HUES64 (cell line): ENCODE measurements at regions not wholly inside any gene's neighbourhood (a gene's known extent, or its start where the extent isn't known, plus 50 kb on each side); places are given as distances from the start of the nearest gene placed in this dataset.

Experiments
- H3K27ac ChIP-seq: 2 replicates; pipeline ENCODE4 v1.7.0; 2013; ENCODE audit warnings: low read depth, low read length, inconsistent platforms
- H3K27me3 ChIP-seq: 2 replicates; pipeline ENCODE4 v1.6.1; 2013; ENCODE audit warnings: mild to moderate bottlenecking, low read length; ENCODE audit not compliant: insufficient read depth
- H3K36me3 ChIP-seq: 2 replicates; pipeline ENCODE4 v1.6.1; 2013; ENCODE audit warnings: mild to moderate bottlenecking, low read length; ENCODE audit not compliant: insufficient read depth
- H3K4me1 ChIP-seq: 2 replicates; pipeline ENCODE4 v1.6.1; 2013; ENCODE audit warnings: mild to moderate bottlenecking, low read length, moderate library complexity; ENCODE audit not compliant: insufficient read depth
- H3K4me3 ChIP-seq: 2 replicates; pipeline ENCODE4 v1.5.1; 2013; ENCODE audit warnings: mild to moderate bottlenecking, low read length, moderate library complexity
- H3K9ac ChIP-seq: 2 replicates; pipeline ENCODE4 v1.6.1; 2013; ENCODE audit warnings: mild to moderate bottlenecking, low read depth, low read length
- H3K9me3 ChIP-seq: 2 replicates; pipeline ENCODE4 v1.6.1; 2013; ENCODE audit warnings: low read depth, low read length; ENCODE audit not compliant: insufficient read depth
- WGBS: fragments of 150-250, 120-280 bp; methylation state at CpG from one replicate; pipeline ENCODE4 v1.1.7; 2013; ENCODE audit warnings: missing lambda C conversion rate; 5-methylcytosine and 5-hydroxymethylcytosine counted together

DNA sequence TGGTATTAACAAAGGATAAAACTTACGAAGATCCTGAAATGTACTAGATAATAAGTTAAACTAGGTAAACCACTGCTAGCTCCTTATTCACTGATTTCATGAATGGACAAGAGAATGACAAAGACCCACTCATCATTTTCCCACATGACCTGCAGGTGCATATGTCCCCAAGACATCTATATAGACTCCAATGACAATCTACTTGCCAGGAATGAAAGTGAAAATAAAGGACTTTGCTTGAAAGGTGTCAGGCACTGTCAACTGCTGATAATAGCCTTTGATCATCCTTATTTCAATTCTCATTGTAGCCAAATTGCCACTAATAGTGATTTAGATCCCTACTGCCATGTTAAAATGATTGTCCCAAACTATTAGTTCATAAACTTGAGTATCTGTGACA, 321.8 kb downstream of the HACE1 start:
- Histone ChIP-seq H3K27me3 (no peaks in the 10 kb centered on the region), H3K27ac (no peak overlapping the region), H3K36me3 (no peaks in the 10 kb centered on the region), H3K9me3 (no peaks in the 10 kb centered on the region), H3K4me1 (no peaks in the 10 kb centered on the region), H3K4me3 (no peak overlapping the region), H3K9ac (no peak overlapping the region)
- WGBS = no CpG with 5 or more reads among the region's 1 CpG

DNA sequence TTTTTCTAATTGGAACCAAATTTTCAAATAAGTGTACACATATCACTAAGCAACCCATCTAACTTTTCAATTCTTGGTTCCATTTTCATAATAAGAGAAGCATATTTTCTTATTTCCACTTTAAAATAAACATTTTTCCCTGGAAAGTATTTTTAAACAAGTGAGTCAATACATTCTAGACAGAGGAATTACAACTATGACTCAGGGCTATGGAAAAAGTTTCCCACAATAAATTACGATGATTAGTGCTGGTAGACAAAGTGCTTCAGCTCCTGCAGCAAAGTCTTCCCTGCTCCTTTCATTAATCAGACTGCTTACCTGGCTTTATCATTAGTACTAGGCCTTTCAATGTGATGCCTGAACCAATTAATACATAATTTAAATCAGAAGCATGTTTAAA, 322.5 kb downstream of the HACE1 start:
- no peaks in the 10 kb centered on the region for H3K36me3 ChIP-seq
- H3K4me3 ChIP-seq = no peak overlapping the region
- 100% methylated on average over 1 of the region's 1 CpG for WGBS
- no peak overlapping the region for H3K27ac ChIP-seq
- no peaks in the 10 kb centered on the region for H3K27me3 ChIP-seq
- H3K4me1 ChIP-seq = no peaks in the 10 kb centered on the region
- H3K9me3 ChIP-seq = no peaks in the 10 kb centered on the region
- H3K9ac ChIP-seq = no peak overlapping the region

DNA sequence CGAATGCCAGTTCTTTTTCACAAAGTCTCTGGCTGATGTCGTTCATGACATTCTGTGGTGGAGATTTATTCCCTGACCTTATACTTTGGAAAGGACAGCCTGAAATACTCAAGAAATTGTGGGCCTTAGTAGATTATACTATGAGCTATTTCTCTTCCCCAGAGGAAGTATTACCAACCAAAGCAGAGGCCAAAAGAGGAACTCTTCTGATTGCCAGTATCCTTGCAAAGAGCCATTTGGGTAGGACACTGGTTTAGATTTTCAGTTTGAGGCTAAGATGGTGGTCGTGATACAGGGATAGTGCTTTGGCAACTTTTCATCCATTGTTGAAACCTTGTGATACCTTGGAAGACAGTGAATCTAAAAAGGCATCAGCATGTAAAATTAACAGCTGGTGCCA, 327.3 kb downstream of the HACE1 start:
- Histone ChIP-seq H3K36me3 (no peaks in the 10 kb centered on the region), H3K27me3 (no peaks in the 10 kb centered on the region), H3K9me3 (no peaks in the 10 kb centered on the region), H3K4me3 (no peak overlapping the region), H3K4me1 (no peaks in the 10 kb centered on the region), H3K9ac (no peak overlapping the region), H3K27ac (no peak overlapping the region)
- 92% methylated on average over 3 of the region's 3 CpGs for WGBS

DNA sequence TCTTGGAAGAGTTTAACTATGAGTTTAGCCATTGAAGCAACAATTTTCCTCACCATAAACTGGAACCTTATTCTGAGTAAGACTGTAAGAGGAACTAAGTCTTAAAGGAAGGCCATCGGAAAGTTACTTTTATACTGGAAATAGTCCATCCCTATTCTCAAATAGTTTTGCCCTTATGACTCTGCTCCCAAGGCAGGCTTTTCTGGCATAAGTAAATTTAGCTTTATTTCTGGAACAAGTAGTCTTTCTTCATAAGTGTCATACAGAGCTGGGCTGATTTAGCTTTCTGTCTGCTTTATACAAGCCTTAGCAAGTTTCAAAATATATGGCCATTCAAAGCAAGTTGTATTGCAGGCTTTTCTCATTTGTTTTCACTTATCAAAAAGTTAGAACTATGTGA, 328.1 kb downstream of the HACE1 start:
- H3K9ac ChIP-seq = no peak overlapping the region
- no peaks in the 10 kb centered on the region for H3K27me3 ChIP-seq
- no peak overlapping the region for H3K27ac ChIP-seq
- H3K4me3 ChIP-seq = no peak overlapping the region
- H3K36me3 ChIP-seq = no peaks in the 10 kb centered on the region
- no peaks in the 10 kb centered on the region for H3K9me3 ChIP-seq
- 100% methylated on average over 1 of the region's 1 CpG for WGBS
- no peaks in the 10 kb centered on the region for H3K4me1 ChIP-seq

DNA sequence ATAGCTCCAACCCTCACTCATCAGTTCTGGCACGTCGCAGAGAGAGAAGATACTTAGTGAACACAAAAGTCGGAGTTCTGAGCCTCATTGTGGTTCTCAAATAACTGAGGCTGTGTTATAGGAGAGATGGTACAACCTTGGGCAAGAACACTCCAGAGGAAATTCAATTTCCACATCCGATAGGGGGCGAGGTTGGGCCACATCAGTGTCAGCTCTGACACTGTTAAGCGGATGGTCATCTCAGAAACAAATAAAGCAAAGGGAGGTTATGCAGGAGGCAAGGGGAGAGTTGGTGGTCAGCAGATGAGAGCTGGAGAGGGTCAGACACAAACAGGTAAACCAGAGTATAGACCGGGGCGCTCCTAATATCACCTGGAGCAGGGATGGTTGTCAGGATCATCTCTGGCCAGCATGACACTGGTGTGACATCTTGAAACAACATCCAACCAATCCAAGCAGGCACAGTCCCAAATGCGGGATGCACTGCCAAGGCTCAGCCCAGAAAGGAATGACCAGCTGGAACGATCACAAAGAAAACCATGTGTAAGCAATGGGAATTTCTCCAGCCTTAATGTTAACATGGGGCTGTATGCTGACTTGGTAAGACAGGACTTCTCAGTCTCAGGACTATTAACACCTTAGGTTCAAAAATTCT, 331.8 kb downstream of the HACE1 start:
- H3K4me3 ChIP-seq = no peak overlapping the region
- no peak overlapping the region for H3K9ac ChIP-seq
- H3K27me3 ChIP-seq = no peaks in the 10 kb centered on the region
- H3K4me1 ChIP-seq = 0 out of 2 replicates have a peak, but pooled peaks cover 3% of the 10 kb centered on the region
- no peaks in the 10 kb centered on the region for H3K9me3 ChIP-seq
- no peaks in the 10 kb centered on the region for H3K36me3 ChIP-seq
- 74% methylated on average over 10 of the region's 10 CpGs for WGBS
- H3K27ac ChIP-seq = no peak overlapping the region

DNA sequence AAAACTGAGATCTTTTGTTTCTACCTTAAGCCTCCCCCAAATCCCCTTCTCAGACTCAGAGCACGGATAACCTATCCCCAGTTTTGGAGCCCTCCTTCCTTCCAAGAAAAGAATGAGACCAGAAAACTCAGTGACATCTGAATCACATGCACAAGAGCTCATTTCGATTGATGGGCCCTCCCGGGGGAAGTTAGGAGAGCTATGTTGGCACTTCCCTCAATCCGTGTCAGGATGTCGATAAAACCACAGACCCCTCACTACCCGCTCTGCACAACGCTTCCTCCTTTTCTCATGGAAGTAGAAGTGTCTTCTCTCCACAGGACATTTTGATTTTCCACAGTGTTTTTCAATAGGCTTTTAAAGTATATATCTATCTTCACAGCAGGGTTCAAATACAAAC, 332.4 kb downstream of the HACE1 start:
- H3K9ac ChIP-seq = no peak overlapping the region
- 87% methylated on average over 5 of the region's 7 CpGs for WGBS

DNA sequence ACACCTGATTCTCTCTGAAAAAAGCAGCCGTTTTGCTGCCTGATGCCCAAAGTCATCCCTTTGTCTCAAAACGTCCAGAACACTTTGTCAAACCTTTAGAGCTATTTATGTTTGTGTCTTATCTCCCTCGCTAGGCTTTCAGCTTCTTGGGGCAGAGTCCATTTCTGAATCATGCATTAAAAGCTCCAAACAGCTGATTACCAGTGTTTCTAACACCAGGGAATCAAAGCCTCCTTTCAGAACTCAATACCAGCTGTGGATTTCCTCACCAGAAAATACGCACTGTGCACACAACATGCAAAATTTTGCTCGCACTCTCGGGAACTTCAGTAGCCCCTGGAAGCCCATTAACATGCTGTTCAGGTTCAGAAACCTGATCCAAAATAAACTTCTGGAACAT, 333.3 kb downstream of the HACE1 start:
- 82% methylated on average over 6 of the region's 6 CpGs for WGBS
- no peaks in the 10 kb centered on the region for H3K9me3 ChIP-seq
- no peaks in the 10 kb centered on the region for H3K27me3 ChIP-seq
- H3K4me3 ChIP-seq = no peak overlapping the region
- H3K27ac ChIP-seq = no peak overlapping the region
- H3K4me1 ChIP-seq = 0 out of 2 replicates have a peak, but pooled peaks cover 3% of the 10 kb centered on the region
- no peaks in the 10 kb centered on the region for H3K36me3 ChIP-seq
- H3K9ac ChIP-seq = no peak overlapping the region

More for the DNA sequence above, 332.4 kb downstream of the HACE1 start:
- H3K27me3 ChIP-seq = no peaks in the 10 kb centered on the region
- H3K9me3 ChIP-seq = no peaks in the 10 kb centered on the region
- no peak overlapping the region for H3K27ac ChIP-seq
- H3K4me3 ChIP-seq = no peak overlapping the region
- no peaks in the 10 kb centered on the region for H3K36me3 ChIP-seq
- 0 out of 2 replicates have a peak, but pooled peaks cover 3% of the 10 kb centered on the region for H3K4me1 ChIP-seq

DNA sequence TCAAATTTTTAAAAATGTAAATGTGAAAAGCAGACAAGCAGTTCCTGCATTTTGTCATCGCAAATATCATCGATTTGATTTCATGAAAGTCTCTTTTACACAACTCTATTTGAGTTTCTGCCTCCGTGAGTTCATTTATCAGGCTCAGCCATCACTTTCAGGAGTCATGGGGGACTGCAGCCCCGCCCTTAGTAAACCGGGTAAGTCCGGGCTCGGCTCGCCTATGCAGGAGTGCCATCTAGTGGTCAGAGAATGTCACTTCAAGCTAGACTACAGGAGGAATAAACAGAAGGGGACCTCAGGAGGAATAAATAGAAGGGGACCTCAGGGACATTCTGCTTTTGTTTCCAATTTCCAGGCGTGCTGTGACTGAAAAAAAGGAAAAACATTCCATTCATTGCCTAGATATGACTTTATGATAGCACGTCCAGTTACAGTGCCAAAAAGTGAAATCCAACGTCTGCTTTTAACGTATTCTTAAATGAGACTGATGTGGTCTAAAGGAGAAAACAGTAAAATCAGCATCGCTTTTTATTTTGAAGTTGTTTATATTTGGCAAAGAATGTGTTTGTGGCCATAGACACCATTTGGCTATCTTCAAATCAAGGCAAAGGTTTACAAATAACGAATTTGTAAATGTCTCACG, 333.9 kb downstream of the HACE1 start:
- H3K27ac ChIP-seq = no peak overlapping the region
- H3K27me3 ChIP-seq = no peaks in the 10 kb centered on the region
- whole genome bisulfite sequencing = 35% methylated on average over 15 of the region's 15 CpGs
- H3K4me3 ChIP-seq = no peak overlapping the region
- H3K36me3 ChIP-seq = no peaks in the 10 kb centered on the region
- 0 out of 2 replicates have a peak, but pooled peaks cover 3% of the 10 kb centered on the region for H3K4me1 ChIP-seq
- no peaks in the 10 kb centered on the region for H3K9me3 ChIP-seq
- no peak overlapping the region for H3K9ac ChIP-seq

DNA sequence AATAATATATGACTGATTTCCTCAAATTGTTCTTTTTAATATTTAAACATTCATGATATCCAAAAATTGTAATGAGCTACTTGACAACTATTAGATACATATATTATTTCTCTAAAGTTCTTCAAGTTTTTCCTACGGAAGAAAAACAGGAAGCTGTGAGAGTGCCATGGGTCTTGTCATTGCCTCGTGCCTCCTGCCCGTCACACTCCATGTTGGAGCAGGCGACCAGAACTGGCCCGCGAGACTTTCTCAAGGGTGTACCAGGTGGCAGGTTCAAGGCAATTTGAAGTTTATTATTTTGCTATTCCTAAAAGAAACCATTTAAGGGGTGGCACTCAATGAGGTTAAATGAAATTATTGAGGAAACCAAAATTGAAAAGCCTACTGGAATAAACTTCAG, 337.2 kb downstream of the HACE1 start:
- 0 out of 2 replicates have a peak, but pooled peaks cover 3% of the 10 kb centered on the region for H3K4me1 ChIP-seq
- 95% methylated on average over 6 of the region's 6 CpGs for WGBS

DNA sequence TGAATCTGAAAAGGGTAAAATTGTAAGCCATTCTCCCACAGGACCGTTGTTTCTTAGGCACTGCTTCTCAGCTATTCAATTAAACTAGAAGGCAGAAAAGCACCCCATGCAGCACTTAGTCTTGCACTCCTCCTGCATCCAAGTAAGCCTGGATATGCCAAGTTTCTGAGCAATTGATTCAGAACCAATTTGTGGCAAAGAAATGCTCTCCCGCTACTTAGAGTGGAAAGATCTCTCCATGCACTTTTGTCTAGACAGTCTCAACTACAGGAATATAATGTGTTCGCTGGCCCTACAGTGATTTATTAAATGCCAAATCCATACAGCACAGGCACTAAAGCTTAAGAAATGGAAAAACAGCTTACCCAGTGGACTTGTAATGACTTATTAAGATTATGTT, 338.5 kb downstream of the HACE1 start:
- 0 out of 2 replicates have a peak, but pooled peaks cover 3% of the 10 kb centered on the region for H3K4me1 ChIP-seq
- H3K4me3 ChIP-seq = no peak overlapping the region
- WGBS = 95% methylated on average over 3 of the region's 3 CpGs
- H3K27ac ChIP-seq = no peak overlapping the region
- no peaks in the 10 kb centered on the region for H3K9me3 ChIP-seq
- H3K27me3 ChIP-seq = no peaks in the 10 kb centered on the region
- H3K9ac ChIP-seq = no peak overlapping the region
- no peaks in the 10 kb centered on the region for H3K36me3 ChIP-seq

More for the DNA sequence above, 337.2 kb downstream of the HACE1 start:
- Histone ChIP-seq H3K36me3 (no peaks in the 10 kb centered on the region), H3K9me3 (no peaks in the 10 kb centered on the region), H3K27ac (no peak overlapping the region), H3K9ac (no peak overlapping the region), H3K4me3 (no peak overlapping the region), H3K27me3 (no peaks in the 10 kb centered on the region)

DNA sequence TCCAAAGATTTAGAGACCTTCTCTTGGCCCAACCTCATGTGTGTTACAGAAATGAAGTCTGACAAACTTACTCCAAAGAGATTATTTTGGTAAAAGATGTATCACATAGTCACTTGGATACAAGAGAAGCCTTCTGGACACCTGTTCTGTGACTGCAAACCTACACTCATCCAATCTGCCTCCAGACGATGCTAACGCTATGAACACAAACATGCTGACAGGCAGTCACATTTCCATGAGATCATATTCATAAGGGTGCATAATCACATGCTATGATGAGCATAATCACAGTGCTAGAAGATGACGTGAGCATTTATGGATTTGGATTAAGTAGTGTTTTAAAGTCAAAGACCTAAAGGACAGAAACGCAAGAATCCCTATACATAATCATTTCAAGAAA, 340.2 kb downstream of the HACE1 start:
- H3K9me3 ChIP-seq = no peaks in the 10 kb centered on the region
- WGBS = 94% methylated on average over 3 of the region's 4 CpGs
- H3K27me3 ChIP-seq = no peaks in the 10 kb centered on the region
- no peak overlapping the region for H3K27ac ChIP-seq
- H3K36me3 ChIP-seq = no peaks in the 10 kb centered on the region
- H3K4me3 ChIP-seq = no peak overlapping the region
- no peak overlapping the region for H3K9ac ChIP-seq
- H3K4me1 ChIP-seq = no peaks in the 10 kb centered on the region
